NCI-H526 (cell line): ENCODE measurements at regions not wholly inside any gene's neighbourhood (a gene's known extent, or its start where the extent isn't known, plus 50 kb on each side); places are given as distances from the start of the nearest gene placed in this dataset.
"Not testable (repeated sequence)": the region's sequence is repeated elsewhere in the genome, so short reads cannot be mapped to it uniquely, and the experiment has no call there.

Experiments used
- DNase-seq, 2 experiments: peaks; one replicate each; lab custom pipeline; 2025; lab: John Stamatoyannopoulos, UW

- no peak for DNase-seq
Observed at GRCh38 chr12:73714655-73715054, 823.0 kb upstream of the ATXN7L3B start.

- DNase-seq = not testable (repeated sequence)
Observed at GRCh38 chr12:73716143-73716542, 821.5 kb upstream of the ATXN7L3B start.

- DNase-seq = no peak
Observed at GRCh38 chr12:73719223-73719622, 818.4 kb upstream of the ATXN7L3B start.

- DNase-seq = peak; percentile 38
Observed at GRCh38 chr12:73726881-73727280, 810.8 kb upstream of the ATXN7L3B start.

- no peak for DNase-seq
Observed at GRCh38 chr12:73731658-73732057, 806.0 kb upstream of the ATXN7L3B start.

GRCh38 chr12:73769337-73769736 lies 768.3 kb upstream of the ATXN7L3B start:
- no peak for DNase-seq

- no peak for DNase-seq
Observed at GRCh38 chr12:73798523-73798922, 739.1 kb upstream of the ATXN7L3B start.

- DNase-seq = no peak
Observed at GRCh38 chr12:73815072-73815645, 722.5 kb upstream of the ATXN7L3B start.

- no peak for DNase-seq
Observed at GRCh38 chr12:73817161-73817560, 720.5 kb upstream of the ATXN7L3B start.

GRCh38 chr12:73833746-73834145 lies 703.9 kb upstream of the ATXN7L3B start:
- DNase-seq = peak in 1 of 2 experiments; percentile 36

GRCh38 chr12:73841963-73842362 lies 695.7 kb upstream of the ATXN7L3B start:
- DNase-seq = no peak

- DNase-seq = no peak
Observed at GRCh38 chr12:73863546-73863945, 674.1 kb upstream of the ATXN7L3B start.

- DNase-seq = no peak
Observed at GRCh38 chr12:73867147-73867546, 670.5 kb upstream of the ATXN7L3B start.

- not testable (repeated sequence) for DNase-seq
Observed at GRCh38 chr12:73877291-73877690, 660.3 kb upstream of the ATXN7L3B start.

- DNase-seq = no peak
Observed at GRCh38 chr12:73892201-73892600, 645.4 kb upstream of the ATXN7L3B start.

GRCh38 chr12:73898645-73899044 lies 639.0 kb upstream of the ATXN7L3B start:
- no peak for DNase-seq

- no peak for DNase-seq
Observed at GRCh38 chr12:73902260-73902659, 635.4 kb upstream of the ATXN7L3B start.

- DNase-seq = no peak
Observed at GRCh38 chr12:73906757-73907156, 630.9 kb upstream of the ATXN7L3B start.

GRCh38 chr12:73935817-73936216 lies 601.8 kb upstream of the ATXN7L3B start:
- DNase-seq = peak; percentile 66 to 77

- DNase-seq = no peak
Observed at GRCh38 chr12:73947326-73948026, 590.2 kb upstream of the ATXN7L3B start.

GRCh38 chr12:73950507-73950906 lies 587.1 kb upstream of the ATXN7L3B start:
- DNase-seq = peak in 1 of 2 experiments; percentile 6

GRCh38 chr12:73951956-73952703 lies 585.5 kb upstream of the ATXN7L3B start:
- DNase-seq = peak in 1 of 2 experiments; percentile 47

- DNase-seq = no peak
Observed at GRCh38 chr12:73964641-73965040, 573.0 kb upstream of the ATXN7L3B start.
